Stomach (tissue), 4 donors: ENCODE measurements at regions not wholly inside any gene's neighbourhood (a gene's known extent, or its start where the extent isn't known, plus 50 kb on each side); places are given as distances from the start of the nearest gene placed in this dataset.

ENCODE experiments used
- EP300 ChIP-seq: sonication (generic); formaldehyde crosslinking; IDR thresholded peaks from one replicate; pipeline ENCODE4 v1.6.1; 2017; ENCODE audit warnings: antibody characterized with exemption
- POLR2A ChIP-seq, 4 donors: fragments of 450-650 bp; IDR thresholded peaks; one replicate each; pipeline ENCODE4 v1.6.1; 2016; ENCODE audit warnings: antibody characterized with exemption in 4 of 4, control low read depth in 2 of 4, mild to moderate bottlenecking in 1 of 4, moderate library complexity in 1 of 4
- POLR2AphosphoS5 ChIP-seq, 3 donors: sonication (generic); formaldehyde crosslinking; IDR thresholded peaks; one replicate each; pipeline ENCODE4 v1.6.1; 2016; ENCODE audit warnings: antibody characterized with exemption in 3 of 3
- TF ChIP-seq, protein P1 (sequence below), 7 experiments: fragments of 450-650 bp in 4 of 7; fragments of 200-600 bp in 3 of 7; sonication (generic) in 3 of 7; IDR thresholded peaks; one replicate each; pipeline ENCODE4 v1.5.1; 2016 to 2019; ENCODE audit warnings: antibody characterized with exemption in 7 of 7, control low read depth in 2 of 7, mild to moderate bottlenecking in 1 of 7

DNA sequence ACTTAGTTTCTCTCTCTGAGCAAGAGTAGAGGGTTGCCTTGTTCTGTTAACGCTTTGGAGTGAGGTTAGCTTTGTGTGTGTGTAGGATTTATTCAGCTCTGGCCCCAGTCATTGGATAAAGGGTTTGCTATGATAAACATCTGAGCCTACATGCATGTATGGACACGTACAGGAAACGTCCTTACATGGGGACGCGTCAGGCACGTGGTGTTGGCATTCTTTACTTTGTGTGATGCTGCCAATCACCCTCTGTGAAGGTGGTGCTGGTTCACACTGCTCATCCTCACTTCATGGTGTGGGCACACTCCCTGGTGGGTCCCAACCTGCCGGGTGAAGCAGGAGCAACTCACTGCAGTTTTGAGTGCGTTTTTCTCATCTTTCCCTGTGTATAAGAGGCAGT lies 53.4 kb upstream of the CD93 start:
- TF ChIP-seq, protein P1, sequence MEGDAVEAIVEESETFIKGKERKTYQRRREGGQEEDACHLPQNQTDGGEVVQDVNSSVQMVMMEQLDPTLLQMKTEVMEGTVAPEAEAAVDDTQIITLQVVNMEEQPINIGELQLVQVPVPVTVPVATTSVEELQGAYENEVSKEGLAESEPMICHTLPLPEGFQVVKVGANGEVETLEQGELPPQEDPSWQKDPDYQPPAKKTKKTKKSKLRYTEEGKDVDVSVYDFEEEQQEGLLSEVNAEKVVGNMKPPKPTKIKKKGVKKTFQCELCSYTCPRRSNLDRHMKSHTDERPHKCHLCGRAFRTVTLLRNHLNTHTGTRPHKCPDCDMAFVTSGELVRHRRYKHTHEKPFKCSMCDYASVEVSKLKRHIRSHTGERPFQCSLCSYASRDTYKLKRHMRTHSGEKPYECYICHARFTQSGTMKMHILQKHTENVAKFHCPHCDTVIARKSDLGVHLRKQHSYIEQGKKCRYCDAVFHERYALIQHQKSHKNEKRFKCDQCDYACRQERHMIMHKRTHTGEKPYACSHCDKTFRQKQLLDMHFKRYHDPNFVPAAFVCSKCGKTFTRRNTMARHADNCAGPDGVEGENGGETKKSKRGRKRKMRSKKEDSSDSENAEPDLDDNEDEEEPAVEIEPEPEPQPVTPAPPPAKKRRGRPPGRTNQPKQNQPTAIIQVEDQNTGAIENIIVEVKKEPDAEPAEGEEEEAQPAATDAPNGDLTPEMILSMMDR (IDR thresholded peaks at IDR 0.05), result no peak
- TF ChIP-seq POLR2A (IDR thresholded peaks at IDR 0.05) (no peak), EP300 (no peak), POLR2AphosphoS5 (IDR thresholded peaks at IDR 0.05) (no peak)
